ENCODE measurements at regions not wholly inside any gene's neighbourhood (a gene's known extent, or its start where the extent isn't known, plus 50 kb on each side); places are given as distances from the start of the nearest gene placed in this dataset.

DNA sequence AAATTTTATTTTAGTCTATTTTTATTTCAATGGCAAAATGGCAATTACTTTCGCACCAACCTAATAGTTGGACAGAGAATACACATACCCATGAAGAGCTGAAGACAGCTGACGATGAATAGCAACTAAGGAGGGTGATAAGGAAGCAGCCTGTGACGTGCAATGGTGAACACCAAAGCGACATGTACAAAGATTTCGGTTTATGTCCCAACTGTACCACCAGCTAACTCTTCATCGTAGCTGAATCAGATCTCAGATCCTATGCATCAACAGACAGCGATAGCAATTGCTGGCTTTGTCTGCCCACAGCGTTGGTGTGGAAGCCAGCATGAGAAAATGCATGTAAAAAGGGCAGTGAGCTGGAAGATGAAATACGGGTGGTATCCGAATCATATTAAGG lies 130.6 kb upstream of the ANKH start:
- H3K27me3 ChIP-seq (replicated peaks; ENCODE audit: insufficient read depth, low read length) = no peaks in the 10 kb centered on the region
- H4K20me1 ChIP-seq (ENCODE audit: insufficient read depth, low read length) = no peaks in the 10 kb centered on the region
- H3K36me3 ChIP-seq (replicated peaks; ENCODE audit: insufficient read depth, low read length) = no peaks in the 10 kb centered on the region
- H3K9ac ChIP-seq (ENCODE audit: low read length) = no peak overlapping the region
- no peaks in the 10 kb centered on the region for H3K79me2 ChIP-seq (ENCODE audit: low read length)
- no peaks in the 10 kb centered on the region for H3F3A ChIP-seq (ENCODE audit: insufficient read depth, low read length)
- peaks cover 8% of the 10 kb centered on the region; the same call in 1 of the 2 replicates for H3K4me1 ChIP-seq (ENCODE audit: low read length)
- no peak overlapping the region for H3K27ac ChIP-seq (ENCODE audit: low read length)
- no peak for TF ChIP-seq EZH2 (optimal IDR thresholded peaks at IDR 0.05; ENCODE audit: low read depth, low read length)
- no peak for TF ChIP-seq EZH2phosphoT487 (IDR thresholded peaks at IDR 0.05; ENCODE audit: low read length)
- TF ChIP-seq, protein P1, sequence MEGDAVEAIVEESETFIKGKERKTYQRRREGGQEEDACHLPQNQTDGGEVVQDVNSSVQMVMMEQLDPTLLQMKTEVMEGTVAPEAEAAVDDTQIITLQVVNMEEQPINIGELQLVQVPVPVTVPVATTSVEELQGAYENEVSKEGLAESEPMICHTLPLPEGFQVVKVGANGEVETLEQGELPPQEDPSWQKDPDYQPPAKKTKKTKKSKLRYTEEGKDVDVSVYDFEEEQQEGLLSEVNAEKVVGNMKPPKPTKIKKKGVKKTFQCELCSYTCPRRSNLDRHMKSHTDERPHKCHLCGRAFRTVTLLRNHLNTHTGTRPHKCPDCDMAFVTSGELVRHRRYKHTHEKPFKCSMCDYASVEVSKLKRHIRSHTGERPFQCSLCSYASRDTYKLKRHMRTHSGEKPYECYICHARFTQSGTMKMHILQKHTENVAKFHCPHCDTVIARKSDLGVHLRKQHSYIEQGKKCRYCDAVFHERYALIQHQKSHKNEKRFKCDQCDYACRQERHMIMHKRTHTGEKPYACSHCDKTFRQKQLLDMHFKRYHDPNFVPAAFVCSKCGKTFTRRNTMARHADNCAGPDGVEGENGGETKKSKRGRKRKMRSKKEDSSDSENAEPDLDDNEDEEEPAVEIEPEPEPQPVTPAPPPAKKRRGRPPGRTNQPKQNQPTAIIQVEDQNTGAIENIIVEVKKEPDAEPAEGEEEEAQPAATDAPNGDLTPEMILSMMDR (IDR thresholded peaks at IDR 0.05; ENCODE audit: low read length) = no peak
- DNase-seq = no peak
- no peak overlapping the region for H2AFZ ChIP-seq (ENCODE audit: low read length)
- H3K4me2 ChIP-seq (ENCODE audit: low read depth, low read length) = no peak overlapping the region
- H3K4me3 ChIP-seq (ENCODE audit: low read length) = no peak overlapping the region
- no peaks in the 10 kb centered on the region for H3K9me2 ChIP-seq (replicated peaks; ENCODE audit: insufficient read depth, low read length)
- no peaks in the 10 kb centered on the region for H3K9me3 ChIP-seq (replicated peaks; ENCODE audit: insufficient read depth, low read length)

DNA sequence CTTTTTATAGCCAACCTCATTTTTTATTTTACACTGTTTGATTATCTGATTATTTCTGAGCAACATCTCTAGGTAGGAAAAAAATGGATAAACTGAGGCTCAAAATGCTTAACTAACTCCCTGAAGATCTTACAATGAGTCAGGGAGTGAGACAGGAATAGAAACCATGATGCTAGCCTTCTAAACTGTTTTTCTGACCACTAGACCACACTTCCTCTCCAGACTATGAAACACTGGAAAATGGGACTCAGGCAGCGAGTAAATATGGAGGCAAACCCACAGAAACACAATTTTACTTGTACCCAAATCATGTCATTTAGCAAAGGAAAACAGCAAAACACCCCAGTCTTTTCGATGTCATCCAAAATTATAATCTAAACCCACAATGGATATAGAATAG lies 129.9 kb upstream of the ANKH start:
- H3K27me3 ChIP-seq (replicated peaks; ENCODE audit: insufficient read depth, low read length) = no peaks in the 10 kb centered on the region
- TF ChIP-seq, protein P1 (IDR thresholded peaks at IDR 0.05; ENCODE audit: low read length) = no peak
- TF ChIP-seq EZH2 (optimal IDR thresholded peaks at IDR 0.05; ENCODE audit: low read depth, low read length) = no peak
- no peak for TF ChIP-seq EZH2phosphoT487 (IDR thresholded peaks at IDR 0.05; ENCODE audit: low read length)
- H3K4me2 ChIP-seq (ENCODE audit: low read depth, low read length) = no peak overlapping the region
- no peaks in the 10 kb centered on the region for H3F3A ChIP-seq (ENCODE audit: insufficient read depth, low read length)
- DNase-seq = no peak
- peaks cover 13% of the 10 kb centered on the region; the same call in 1 of the 2 replicates for H3K4me1 ChIP-seq (ENCODE audit: low read length)
- no peaks in the 10 kb centered on the region for H3K9me3 ChIP-seq (replicated peaks; ENCODE audit: insufficient read depth, low read length)
- H3K9me2 ChIP-seq (replicated peaks; ENCODE audit: insufficient read depth, low read length) = no peaks in the 10 kb centered on the region
- H3K9ac ChIP-seq (ENCODE audit: low read length) = no peak overlapping the region
- H3K79me2 ChIP-seq (ENCODE audit: low read length) = no peaks in the 10 kb centered on the region
- no peaks in the 10 kb centered on the region for H4K20me1 ChIP-seq (ENCODE audit: insufficient read depth, low read length)
- no peak overlapping the region for H2AFZ ChIP-seq (ENCODE audit: low read length)
- H3K27ac ChIP-seq (ENCODE audit: low read length) = no peak overlapping the region
- H3K4me3 ChIP-seq (ENCODE audit: low read length) = no peak overlapping the region
- no peaks in the 10 kb centered on the region for H3K36me3 ChIP-seq (replicated peaks; ENCODE audit: insufficient read depth, low read length)

DNA sequence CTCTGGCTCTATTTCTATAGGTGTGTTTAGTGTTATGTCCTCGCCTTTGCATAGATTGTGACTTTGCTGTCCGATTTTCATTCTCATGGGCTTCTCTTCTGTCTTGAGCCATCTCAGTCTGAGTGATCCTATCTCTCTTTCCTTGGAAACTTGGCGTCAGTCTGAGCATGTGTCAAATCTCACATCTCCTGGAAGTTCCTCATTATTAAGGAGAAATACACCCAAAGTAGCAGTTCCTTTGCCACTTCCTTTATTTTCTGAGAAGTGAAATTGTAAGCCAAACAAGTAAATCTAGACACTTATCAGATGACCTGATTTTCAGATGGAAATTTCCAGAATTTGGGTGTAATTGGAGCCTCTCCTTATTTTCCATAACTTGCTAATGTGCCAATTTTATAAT lies 126.9 kb upstream of the ANKH start:
- Histone ChIP-seq H3K79me2 (ENCODE audit: low read length) (no peaks in the 10 kb centered on the region), H3K9ac (ENCODE audit: low read length) (no peak overlapping the region), H3K9me2 (replicated peaks; ENCODE audit: insufficient read depth, low read length) (no peaks in the 10 kb centered on the region), H3K27me3 (replicated peaks; ENCODE audit: insufficient read depth, low read length) (no peaks in the 10 kb centered on the region), H3K27ac (ENCODE audit: low read length) (no peak overlapping the region), H4K20me1 (ENCODE audit: insufficient read depth, low read length) (no peaks in the 10 kb centered on the region), H3F3A (ENCODE audit: insufficient read depth, low read length) (no peaks in the 10 kb centered on the region), H2AFZ (ENCODE audit: low read length) (no peak overlapping the region), H3K4me1 (ENCODE audit: low read length) (peaks cover 13% of the 10 kb centered on the region; the same call in 1 of the 2 replicates), H3K4me2 (ENCODE audit: low read depth, low read length) (no peak overlapping the region), H3K4me3 (ENCODE audit: low read length) (no peak overlapping the region), H3K36me3 (replicated peaks; ENCODE audit: insufficient read depth, low read length) (no peaks in the 10 kb centered on the region), H3K9me3 (replicated peaks; ENCODE audit: insufficient read depth, low read length) (no peaks in the 10 kb centered on the region)
- TF ChIP-seq, protein P1 (IDR thresholded peaks at IDR 0.05; ENCODE audit: low read length) = no peak
- TF ChIP-seq EZH2phosphoT487 (IDR thresholded peaks at IDR 0.05; ENCODE audit: low read length) (no peak), EZH2 (optimal IDR thresholded peaks at IDR 0.05; ENCODE audit: low read depth, low read length) (no peak)
- no peak for DNase-seq

Measured in MM.1S (cell line).